ENCODE measurements at regions not wholly inside any gene's neighbourhood (a gene's known extent, or its start where the extent isn't known, plus 50 kb on each side); places are given as distances from the start of the nearest gene placed in this dataset.

- Mint-ChIP-seq H3K4me1 (peaks cover 13 to 15% of the 10 kb centered on the region in 2 experiments), H3K36me3 (ENCODE audit: insufficient read depth in 1 of 3, low read depth in 3 of 3) (no peaks in the 10 kb centered on the region), H3K4me3 (no peak overlapping the region), H3K27ac (no peak overlapping the region), H3K27me3 (ENCODE audit: low read depth) (no peaks in the 10 kb centered on the region; the same call in 1 of the 2 replicates), H3K9me3 (no peaks in the 10 kb centered on the region; a peak in 1 of 5 replicates)
- Histone ChIP-seq H4K91ac (ENCODE audit: insufficient read length, low read depth, low read length) (no peak overlapping the region), H4K5ac (ENCODE audit: insufficient read length, low read depth, low read length) (no peak overlapping the region), H3K9ac (ENCODE audit: extremely low read depth, insufficient read length, low read length) (no peak overlapping the region), H2BK5ac (ENCODE audit: insufficient read length, low read length) (no peak overlapping the region), H3K9me3 (ENCODE audit: control insufficient read depth, low read depth, low read length) (no peaks in the 10 kb centered on the region), H2BK15ac (ENCODE audit: low read depth, low read length) (no peak overlapping the region), H3K14ac (ENCODE audit: insufficient read depth, low read length) (no peak overlapping the region), H3K23me2 (ENCODE audit: insufficient read length, low read depth, low read length, poor library complexity, severe bottlenecking) (no peaks in the 10 kb centered on the region), H2BK120ac (ENCODE audit: low read depth, low read length, poor library complexity, severe bottlenecking) (no peak overlapping the region), H3K56ac (ENCODE audit: insufficient read length, low read depth, low read length) (no peak overlapping the region), H2BK12ac (ENCODE audit: insufficient read length, low read depth, low read length) (no peak overlapping the region), H3K27ac (ENCODE audit: insufficient read length, low read depth, low read length) (no peak overlapping the region), H2AK5ac (ENCODE audit: insufficient read length, low read length) (no peak overlapping the region), H2BK20ac (ENCODE audit: low read depth, low read length, poor library complexity, severe bottlenecking) (no peak overlapping the region), H3K4me1 (ENCODE audit: insufficient read depth, low read length) (no peaks in the 10 kb centered on the region), H3K79me2 (ENCODE audit: insufficient read depth, low read length) (no peaks in the 10 kb centered on the region), H4K8ac (replicated peaks; ENCODE audit: insufficient read length, low read depth, low read length) (no peak overlapping the region), H3K27me3 (ENCODE audit: insufficient read depth, low read length) (no peaks in the 10 kb centered on the region), H3K18ac (ENCODE audit: insufficient read length, low read depth, low read length) (no peak overlapping the region), H3K79me1 (ENCODE audit: insufficient read depth, low read depth, low read length, poor library complexity, severe bottlenecking) (no peaks in the 10 kb centered on the region), H3K4me2 (ENCODE audit: insufficient read depth, insufficient read length, low read length) (no peak overlapping the region), H4K20me1 (ENCODE audit: control insufficient read depth, insufficient read depth, insufficient read length) (no peaks in the 10 kb centered on the region), H2AFZ (ENCODE audit: low read length) (no peak overlapping the region), H3K23ac (ENCODE audit: insufficient read length, low read depth, low read length) (no peak overlapping the region), H3K4ac (ENCODE audit: low read depth, low read length) (no peak overlapping the region), H3T11ph (ENCODE audit: low read length) (no peak overlapping the region)
- no peak for DNase-seq
- no CpG with 5 or more reads among the region's 3 CpGs for WGBS (ENCODE audit: extremely low coverage, insufficient read length, low lambda C conversion rate)
- no peak for TF ChIP-seq CTCF (conservative IDR thresholded peaks at IDR 0.05)
These were observed 231.5 kb downstream of the ZNF608 start for GRCh38 chr5:124514956-124515355.
